ENCODE measurements at regions not wholly inside any gene's neighbourhood (a gene's known extent, or its start where the extent isn't known, plus 50 kb on each side); places are given as distances from the start of the nearest gene placed in this dataset.
"Not testable (repeated sequence)": the region's sequence is repeated elsewhere in the genome, so short reads cannot be mapped to it uniquely, and the experiment has no call there.

- DNase-seq = no peak
Observed at GRCh38 chr4:179124419-179124818, 1682.2 kb upstream of the AGA start.

DNA sequence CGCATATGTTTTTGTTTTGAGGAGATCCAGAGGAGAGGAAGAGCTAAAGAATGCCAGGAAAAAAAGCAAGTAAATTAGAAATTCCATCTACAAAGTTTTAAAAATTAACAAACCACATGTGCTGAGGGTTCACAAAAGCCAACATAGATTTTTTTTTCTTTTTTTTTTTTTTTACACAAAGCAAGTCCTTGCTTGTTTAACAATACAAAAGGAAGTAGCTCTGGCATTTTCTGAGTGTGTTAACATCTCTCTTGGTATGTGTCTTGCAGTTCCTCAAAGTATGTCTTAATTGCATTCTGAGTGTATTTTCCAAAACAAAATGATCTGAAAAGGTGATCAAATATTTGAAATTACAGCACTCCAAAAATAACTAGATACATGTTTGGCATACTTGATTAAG, 1682.7 kb upstream of the AGA start:
- no peak for DNase-seq

GRCh38 chr4:179125870-179126269, 1683.6 kb upstream of the AGA start:
- no peak for DNase-seq

DNA sequence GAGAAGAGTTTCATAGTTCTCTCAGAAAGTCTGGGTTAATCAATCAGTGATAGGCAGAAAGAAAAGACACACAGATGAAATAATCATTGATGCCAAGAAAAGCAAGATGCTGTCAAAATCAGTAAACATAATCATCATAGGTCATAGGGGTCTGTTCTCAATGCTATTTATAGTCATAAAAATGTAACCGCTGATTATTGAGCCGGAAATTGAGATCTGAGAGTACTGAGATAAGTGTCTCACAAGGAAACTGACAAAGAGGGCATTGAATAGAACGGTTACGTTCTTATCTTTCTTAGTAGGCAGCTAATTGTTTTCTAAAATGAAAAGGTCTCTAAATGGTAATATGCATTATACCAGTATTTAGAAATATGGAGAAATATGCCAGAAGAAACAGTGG, 1686.1 kb upstream of the AGA start:
- no peak for DNase-seq

- DNase-seq = no peak
Observed at GRCh38 chr4:179130122-179130714, 1688.0 kb upstream of the AGA start.

DNA sequence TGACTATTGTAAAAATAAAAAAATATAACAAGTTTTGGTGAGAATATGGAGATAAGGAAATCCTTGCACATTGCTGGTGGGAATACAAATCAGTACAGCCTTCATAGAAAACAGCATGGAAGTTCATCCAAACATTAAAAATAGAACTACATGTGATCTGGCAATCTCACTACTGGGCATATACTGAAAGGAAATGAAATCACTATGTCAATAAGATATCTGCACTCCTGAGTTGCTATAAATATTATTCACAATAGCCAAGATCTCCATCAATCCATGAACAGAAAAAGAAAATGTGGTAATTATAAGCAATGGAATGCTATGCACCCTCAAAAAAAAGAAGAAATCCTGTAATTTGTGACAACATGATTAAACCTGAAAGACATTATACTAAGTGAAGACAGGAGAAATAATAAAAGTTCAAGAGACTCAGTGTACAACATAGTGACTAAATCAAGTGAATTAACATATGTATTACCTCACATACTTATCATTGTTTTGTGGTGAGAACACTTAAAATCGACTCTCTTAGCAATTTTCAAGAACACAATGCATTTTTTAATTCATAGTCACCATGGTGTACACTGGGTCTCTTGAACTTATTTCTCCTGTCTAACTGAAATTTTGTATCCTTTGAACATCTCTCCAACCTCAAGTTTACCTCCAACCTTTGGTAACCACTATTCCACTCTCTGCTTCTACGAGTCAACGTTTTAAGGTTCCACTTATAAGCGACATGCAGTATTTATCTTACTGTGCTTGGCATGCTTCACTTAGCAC, 1703.7 kb upstream of the AGA start:
- no peak for DNase-seq

DNA sequence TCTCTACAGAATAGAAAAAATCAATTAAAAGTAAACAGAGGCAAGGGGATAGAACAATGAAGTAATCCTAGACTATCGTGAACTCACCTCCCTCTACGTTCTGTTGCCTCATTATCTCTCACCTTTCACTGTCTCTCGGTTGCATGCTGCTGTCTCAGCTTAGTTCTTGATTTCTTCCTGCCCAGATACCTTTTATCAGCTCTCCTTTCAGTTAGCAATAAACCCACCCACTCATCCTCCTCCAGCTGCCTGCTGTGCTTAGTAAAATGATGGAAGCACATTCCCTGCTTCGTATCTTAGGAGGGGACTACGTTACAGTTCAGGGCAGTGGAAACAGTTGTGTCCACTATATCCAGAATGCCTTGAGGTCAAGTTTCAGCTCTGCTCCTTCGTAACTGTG, 1709.5 kb upstream of the AGA start:
- no peak for DNase-seq

GRCh38 chr4:179163147-179163546, 1720.9 kb upstream of the AGA start:
- no peak for DNase-seq

GRCh38 chr4:179164267-179164999, 1722.2 kb upstream of the AGA start:
- no peak for DNase-seq

- DNase-seq = no peak
Observed at GRCh38 chr4:179165000-179165738, 1722.9 kb upstream of the AGA start.

GRCh38 chr4:179165862-179166261, 1723.6 kb upstream of the AGA start:
- DNase-seq = no peak

DNA sequence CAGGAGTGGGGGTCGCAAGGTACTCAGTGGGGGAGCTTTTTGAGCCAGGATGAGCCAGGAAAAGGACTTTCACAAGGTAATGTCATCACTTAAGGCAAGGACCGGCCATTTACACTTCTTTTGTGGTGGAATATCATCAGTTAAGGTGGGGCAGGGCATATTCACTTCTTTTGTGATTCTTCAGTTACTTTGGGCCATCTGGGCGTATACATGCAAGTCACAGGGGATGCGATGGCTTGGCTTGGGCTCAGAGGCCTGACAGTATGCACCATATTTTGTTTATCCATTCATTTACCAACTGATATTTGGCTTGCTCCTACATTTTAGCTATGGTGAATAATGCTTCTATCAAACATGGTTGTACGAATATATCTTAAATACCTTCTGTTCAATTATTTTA, 1728.1 kb upstream of the AGA start:
- not testable (repeated sequence) for DNase-seq

GRCh38 chr4:179182741-179183140, 1740.5 kb upstream of the AGA start:
- DNase-seq = no peak

GRCh38 chr4:179195887-179196286, 1753.7 kb upstream of the AGA start:
- no peak for DNase-seq

GRCh38 chr4:179196511-179196910, 1754.3 kb upstream of the AGA start:
- no peak for DNase-seq

DNA sequence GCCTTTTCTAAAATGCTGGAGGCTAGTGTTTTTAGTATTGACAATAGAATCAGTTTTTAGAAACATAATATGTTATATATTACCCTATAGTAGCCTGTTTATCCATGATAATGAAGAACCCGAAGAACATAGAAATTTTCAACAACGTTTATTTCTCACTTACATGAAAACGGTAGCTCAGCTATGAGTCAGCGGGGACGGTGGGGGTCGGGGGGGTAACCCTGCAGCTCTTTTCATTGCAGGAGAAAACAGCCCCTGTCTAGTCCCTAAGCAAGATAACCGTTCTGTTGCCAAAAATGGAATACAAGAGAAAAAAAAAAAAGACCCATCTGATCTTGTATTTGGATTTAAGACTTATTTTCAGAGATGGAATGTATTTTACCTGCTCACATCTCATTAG, 1758.4 kb upstream of the AGA start:
- DNase-seq = no peak

- no peak for DNase-seq
Observed at GRCh38 chr4:179225594-179225993, 1783.4 kb upstream of the AGA start.

GRCh38 chr4:179248821-179249220, 1806.6 kb upstream of the AGA start:
- DNase-seq = no peak

GRCh38 chr4:179268791-179269190, 1826.6 kb upstream of the AGA start:
- DNase-seq = no peak

GRCh38 chr4:179272282-179272681, 1830.0 kb upstream of the AGA start:
- no peak for DNase-seq

GRCh38 chr4:179278647-179279046, 1836.4 kb upstream of the AGA start:
- DNase-seq = no peak

GRCh38 chr4:179285696-179286095, 1843.5 kb upstream of the AGA start:
- DNase-seq = no peak

GRCh38 chr4:179291657-179292056, 1849.4 kb upstream of the AGA start:
- no peak for DNase-seq

All from left kidney (tissue), 1 donor.